GM13976 (cell line): ENCODE measurements at regions not wholly inside any gene's neighbourhood (a gene's known extent, or its start where the extent isn't known, plus 50 kb on each side); places are given as distances from the start of the nearest gene placed in this dataset.

ENCODE experiments used
- DNase-seq: peaks from one replicate; pipeline ENCODE4 v3.0.0; 2012; ENCODE audit warnings: low spot score
- in situ Hi-C: fragments of 300-500 bp; cut with MboI; formaldehyde crosslinking; loops from one replicate; pipeline ENCODE4 v1.12.0; 2022; ENCODE audit warnings: low sequenced_read_pairs, mixed read lengths, inconsistent platforms; ENCODE audit not compliant: unreplicated experiment
- TF ChIP-seq, protein P1 (sequence below): IDR thresholded peaks from 2 replicates; pipeline ENCODE4 v1.5.1; 2012; ENCODE audit warnings: borderline replicate concordance, mild to moderate bottlenecking; ENCODE audit not compliant: insufficient read depth; ENCODE audit errors: extremely low read depth, missing control alignments, control extremely low read depth

DNA sequence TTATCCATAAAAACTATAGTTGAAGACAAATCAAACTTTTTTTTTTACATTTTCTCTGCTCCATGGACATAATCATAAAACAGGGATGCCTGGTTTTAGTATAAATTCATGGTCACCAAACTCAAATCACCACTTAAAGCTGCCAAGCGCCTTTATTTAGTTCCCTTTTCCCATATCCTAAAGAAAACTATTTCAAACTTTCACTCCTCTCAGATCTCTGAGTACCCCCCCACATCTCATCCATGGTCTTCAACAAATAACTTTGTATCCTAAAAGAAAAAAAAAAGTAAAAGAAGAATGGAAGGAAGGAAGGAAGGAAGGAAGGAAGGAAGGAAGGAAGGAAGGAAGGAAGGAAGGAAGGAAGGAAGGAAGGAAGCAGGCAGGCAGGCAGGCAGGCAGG is 1438.7 kb downstream of the C4orf33 start:
- in situ Hi-C loops, result no loop called here
- TF ChIP-seq, protein P1, sequence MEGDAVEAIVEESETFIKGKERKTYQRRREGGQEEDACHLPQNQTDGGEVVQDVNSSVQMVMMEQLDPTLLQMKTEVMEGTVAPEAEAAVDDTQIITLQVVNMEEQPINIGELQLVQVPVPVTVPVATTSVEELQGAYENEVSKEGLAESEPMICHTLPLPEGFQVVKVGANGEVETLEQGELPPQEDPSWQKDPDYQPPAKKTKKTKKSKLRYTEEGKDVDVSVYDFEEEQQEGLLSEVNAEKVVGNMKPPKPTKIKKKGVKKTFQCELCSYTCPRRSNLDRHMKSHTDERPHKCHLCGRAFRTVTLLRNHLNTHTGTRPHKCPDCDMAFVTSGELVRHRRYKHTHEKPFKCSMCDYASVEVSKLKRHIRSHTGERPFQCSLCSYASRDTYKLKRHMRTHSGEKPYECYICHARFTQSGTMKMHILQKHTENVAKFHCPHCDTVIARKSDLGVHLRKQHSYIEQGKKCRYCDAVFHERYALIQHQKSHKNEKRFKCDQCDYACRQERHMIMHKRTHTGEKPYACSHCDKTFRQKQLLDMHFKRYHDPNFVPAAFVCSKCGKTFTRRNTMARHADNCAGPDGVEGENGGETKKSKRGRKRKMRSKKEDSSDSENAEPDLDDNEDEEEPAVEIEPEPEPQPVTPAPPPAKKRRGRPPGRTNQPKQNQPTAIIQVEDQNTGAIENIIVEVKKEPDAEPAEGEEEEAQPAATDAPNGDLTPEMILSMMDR, result no peak
- DNase-seq, result no peak

DNA sequence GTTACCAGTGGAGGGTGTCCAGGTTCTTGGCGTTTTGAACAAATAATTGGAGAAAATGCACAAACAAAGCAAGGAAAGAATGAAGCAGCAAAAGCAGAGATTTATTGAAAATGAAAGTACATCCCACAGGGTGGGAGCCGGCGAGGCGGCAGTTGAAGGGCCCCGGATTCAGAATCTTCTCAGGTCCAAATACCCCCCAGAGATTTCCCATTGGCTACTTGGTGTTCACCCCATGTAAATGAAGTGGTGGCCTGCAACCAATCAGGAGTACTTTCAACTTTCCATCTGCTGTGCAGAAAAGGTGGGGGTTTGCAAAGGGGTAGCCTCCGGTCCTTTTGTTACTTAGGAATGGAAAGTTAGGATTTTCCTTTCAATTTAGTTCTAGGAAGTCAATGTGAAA is 1447.0 kb downstream of the C4orf33 start:
- TF ChIP-seq, protein P1, result no peak

DNA sequence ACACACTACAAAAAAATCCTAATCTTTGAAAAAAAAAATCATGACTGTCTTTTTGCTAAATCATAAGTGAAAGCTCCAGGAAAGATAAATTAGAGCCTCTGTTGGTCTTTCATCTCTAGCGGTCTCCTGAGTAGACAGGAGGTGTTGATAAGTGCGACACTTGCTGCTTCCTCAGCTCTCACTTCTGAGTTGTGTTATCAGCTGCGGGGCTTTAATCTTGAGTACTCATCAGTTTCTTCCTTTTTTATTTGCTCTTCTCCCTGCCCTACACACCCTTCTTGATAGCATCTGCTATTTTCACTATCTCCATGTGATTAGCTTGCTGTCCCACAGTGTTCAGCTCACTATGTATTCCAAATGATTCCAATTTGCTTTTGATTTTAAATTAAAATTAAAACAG is 1449.2 kb downstream of the C4orf33 start:
- no peak for DNase-seq
- TF ChIP-seq, protein P1, result no peak
- in situ Hi-C loops, result no loop called here

More for the DNA sequence above, 1447.0 kb downstream of the C4orf33 start:
- no peak for DNase-seq
- in situ Hi-C loops, result no loop called here

DNA sequence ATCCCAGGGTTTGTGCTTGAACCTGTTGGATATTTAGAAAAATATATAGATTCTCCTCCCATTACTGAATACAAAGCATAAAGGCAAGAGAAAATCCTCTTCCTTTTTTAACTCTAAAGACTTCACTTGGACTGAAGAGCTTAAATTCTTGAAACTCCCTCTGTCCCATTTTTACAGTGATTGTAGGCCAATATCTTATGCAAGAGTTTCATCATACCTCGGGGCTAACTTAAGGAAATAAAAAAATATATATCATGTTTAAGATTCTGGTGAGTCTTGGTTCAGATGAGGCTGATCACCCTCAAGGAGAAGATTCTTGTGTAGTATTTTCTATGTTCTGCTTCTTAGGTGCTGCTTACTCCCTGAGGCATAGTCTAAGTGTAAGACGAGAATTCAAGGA is 1449.6 kb downstream of the C4orf33 start:
- TF ChIP-seq, protein P1, result no peak
- in situ Hi-C loops, result no loop called here
- no peak for DNase-seq

DNA sequence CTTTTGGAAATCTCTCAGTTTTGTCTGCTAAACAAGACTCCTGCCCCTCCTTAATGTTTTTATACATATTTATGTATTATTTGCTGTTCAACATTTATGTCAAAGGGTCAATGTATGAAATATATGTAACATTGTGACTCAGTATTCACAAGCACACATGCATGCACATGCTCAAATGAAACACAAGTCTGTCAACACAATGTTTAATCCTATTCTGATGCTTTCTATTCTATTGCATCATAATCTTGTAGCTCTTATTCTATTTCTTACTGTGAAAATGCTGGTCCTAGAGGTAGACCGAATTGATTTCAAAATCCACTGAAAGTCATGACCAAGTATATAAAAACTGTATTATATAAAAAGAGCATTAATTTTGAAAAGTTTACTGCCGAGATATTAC is 1463.3 kb downstream of the C4orf33 start:
- TF ChIP-seq, protein P1, result no peak
- in situ Hi-C loops, result no loop called here
- no peak for DNase-seq

DNA sequence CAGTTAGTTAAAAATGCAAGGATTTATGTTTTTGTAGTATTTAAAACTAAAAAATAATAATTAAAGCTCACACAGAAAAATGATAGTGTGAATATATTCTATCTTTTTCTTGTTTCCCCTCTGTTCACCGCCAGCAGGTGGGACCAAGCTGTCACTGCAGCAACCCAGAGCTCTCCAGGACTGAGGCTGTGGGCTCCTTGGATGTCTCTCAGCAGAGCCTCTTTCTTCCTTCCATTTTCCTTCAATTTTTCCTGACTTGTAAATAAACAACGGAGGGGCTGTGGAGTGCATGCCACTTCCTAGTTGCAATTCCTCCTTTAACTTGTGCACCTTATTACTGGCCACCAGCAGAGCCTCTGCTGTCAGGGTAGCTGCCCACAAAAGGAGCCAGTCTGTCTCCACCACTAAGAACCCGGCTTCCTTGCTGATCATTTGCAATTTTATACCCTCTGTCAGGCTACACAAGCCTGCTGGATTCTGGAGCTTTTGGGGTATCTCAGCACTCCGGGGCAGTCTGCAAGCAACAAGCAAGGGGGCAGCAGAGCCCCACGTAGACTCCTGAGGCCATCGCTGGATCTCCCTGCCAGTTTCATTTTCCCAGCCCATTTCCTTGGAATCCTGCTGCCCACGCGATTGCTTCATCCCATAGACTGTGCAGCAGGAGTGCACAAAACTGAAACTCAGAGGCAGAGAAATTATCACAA is 1467.4 kb downstream of the C4orf33 start:
- TF ChIP-seq, protein P1, result no peak
- in situ Hi-C loops, result no loop called here
- DNase-seq, result no peak

DNA sequence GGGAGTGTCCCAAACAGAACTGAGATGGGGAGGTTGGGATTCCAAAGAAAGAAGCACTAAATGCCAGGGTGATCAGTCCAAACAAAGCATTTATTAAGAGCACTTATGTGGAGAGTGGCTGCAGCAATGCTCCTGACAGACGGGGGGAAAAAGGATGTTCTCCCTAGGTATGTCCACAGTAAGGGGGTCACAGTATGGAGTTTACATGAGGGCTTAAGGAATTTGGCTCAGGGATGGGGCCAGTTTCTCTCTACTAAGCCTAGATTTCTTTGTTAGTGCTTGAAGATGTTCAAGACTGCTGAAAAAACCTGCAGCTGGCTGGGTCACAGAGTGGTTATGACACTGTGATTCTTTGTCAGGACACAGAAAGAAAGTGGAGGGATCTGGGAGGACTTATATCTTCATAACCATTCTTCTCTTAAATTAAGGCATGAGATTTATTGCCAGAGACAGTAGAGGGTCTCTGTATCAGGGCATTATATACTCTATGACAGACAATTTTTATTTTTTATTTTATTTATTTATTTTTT is 1468.0 kb downstream of the C4orf33 start:
- TF ChIP-seq, protein P1, result no peak
- no peak for DNase-seq
- in situ Hi-C loops, result no loop called here
